ENCODE measurements at regions not wholly inside any gene's neighbourhood (a gene's known extent, or its start where the extent isn't known, plus 50 kb on each side); places are given as distances from the start of the nearest gene placed in this dataset.

GRCh38 chr4:134722306-134722705 lies 520.7 kb upstream of the PABPC4L start:
- no peak for DNase-seq (ENCODE audit: low read depth, low spot score)

GRCh38 chr4:134720030-134720429 lies 518.4 kb upstream of the PABPC4L start:
- DNase-seq (ENCODE audit: low read depth, low spot score) = no peak

GRCh38 chr4:134708616-134709015 lies 507.0 kb upstream of the PABPC4L start:
- no peak for DNase-seq (ENCODE audit: low read depth, low spot score)

- no peak for DNase-seq (ENCODE audit: low read depth, low spot score)
These were observed 506.4 kb upstream of the PABPC4L start for GRCh38 chr4:134708026-134708425.

- no peak for DNase-seq (ENCODE audit: low read depth, low spot score)
These were observed 500.8 kb upstream of the PABPC4L start for GRCh38 chr4:134702374-134702773.

GRCh38 chr4:134700251-134700650 lies 498.7 kb upstream of the PABPC4L start:
- no peak for DNase-seq (ENCODE audit: low read depth, low spot score)

- DNase-seq (ENCODE audit: low read depth, low spot score) = peak; percentile 28
These were observed 497.2 kb upstream of the PABPC4L start for GRCh38 chr4:134698831-134699230.

- DNase-seq (ENCODE audit: low read depth, low spot score) = no peak
These were observed 493.8 kb upstream of the PABPC4L start for GRCh38 chr4:134695433-134695832.

- no peak for DNase-seq (ENCODE audit: low read depth, low spot score)
These were observed 490.3 kb upstream of the PABPC4L start for GRCh38 chr4:134691915-134692314.

GRCh38 chr4:134687646-134688628 lies 486.3 kb upstream of the PABPC4L start:
- DNase-seq (ENCODE audit: low read depth, low spot score) = no peak

GRCh38 chr4:134677209-134677814 lies 475.7 kb upstream of the PABPC4L start:
- DNase-seq (ENCODE audit: low read depth, low spot score) = no peak

- DNase-seq (ENCODE audit: low read depth, low spot score) = no peak
These were observed 466.6 kb upstream of the PABPC4L start for GRCh38 chr4:134668237-134668636.

- DNase-seq (ENCODE audit: low read depth, low spot score) = no peak
These were observed 465.1 kb upstream of the PABPC4L start for GRCh38 chr4:134666640-134667039.

- DNase-seq (ENCODE audit: low read depth, low spot score) = no peak
These were observed 463.8 kb upstream of the PABPC4L start for GRCh38 chr4:134665429-134665828.

- no peak for DNase-seq (ENCODE audit: low read depth, low spot score)
These were observed 462.2 kb upstream of the PABPC4L start for GRCh38 chr4:134663742-134664141.

GRCh38 chr4:134650461-134650860 lies 448.9 kb upstream of the PABPC4L start:
- DNase-seq (ENCODE audit: low read depth, low spot score) = no peak

- no peak for DNase-seq (ENCODE audit: low read depth, low spot score)
These were observed 444.2 kb upstream of the PABPC4L start for GRCh38 chr4:134645778-134646177.

- no peak for DNase-seq (ENCODE audit: low read depth, low spot score)
These were observed 434.9 kb upstream of the PABPC4L start for GRCh38 chr4:134636338-134637051.

GRCh38 chr4:134634301-134634700 lies 432.7 kb upstream of the PABPC4L start:
- DNase-seq (ENCODE audit: low read depth, low spot score) = no peak

GRCh38 chr4:134632056-134632455 lies 430.5 kb upstream of the PABPC4L start:
- no peak for DNase-seq (ENCODE audit: low read depth, low spot score)

GRCh38 chr4:134628066-134628465 lies 426.5 kb upstream of the PABPC4L start:
- DNase-seq (ENCODE audit: low read depth, low spot score) = no peak

- peak; percentile 19 for DNase-seq (ENCODE audit: low read depth, low spot score)
These were observed 425.8 kb upstream of the PABPC4L start for GRCh38 chr4:134627366-134627765.
